ENCODE measurements at regions not wholly inside any gene's neighbourhood (a gene's known extent, or its start where the extent isn't known, plus 50 kb on each side); places are given as distances from the start of the nearest gene placed in this dataset.

GRCh38 chr3:36633060-36633459 is 131.3 kb downstream of the DCLK3 start:
- Histone ChIP-seq H3K36me3 (ENCODE audit: insufficient read depth, low read length) (no peaks in the 10 kb centered on the region), H3K9ac (ENCODE audit: low read depth, low read length, poor library complexity, severe bottlenecking) (no peak overlapping the region), H4K20me1 (ENCODE audit: insufficient read depth, low read length, poor library complexity, severe bottlenecking) (no peaks in the 10 kb centered on the region), H3K27me3 (ENCODE audit: insufficient read depth, low read length, poor library complexity, severe bottlenecking) (no peaks in the 10 kb centered on the region), H3K9me2 (replicated peaks; ENCODE audit: low read depth, low read length) (no peaks in the 10 kb centered on the region), H3K4me3 (ENCODE audit: low read length, poor library complexity, severe bottlenecking) (no peak overlapping the region), H3K79me2 (ENCODE audit: insufficient read depth, low read length) (no peaks in the 10 kb centered on the region), H3K4me2 (ENCODE audit: low read depth, low read length, poor library complexity, severe bottlenecking) (no peak overlapping the region), H3F3A (ENCODE audit: low read depth) (no peaks in the 10 kb centered on the region), H3K4me1 (ENCODE audit: insufficient read depth, low read length, poor library complexity, severe bottlenecking) (no peaks in the 10 kb centered on the region), H3K9me3 (ENCODE audit: insufficient read depth, low read depth, low read length) (no peaks in the 10 kb centered on the region), H2AFZ (ENCODE audit: low read length) (no peak overlapping the region)
- TF ChIP-seq EZH2phosphoT487 (IDR thresholded peaks at IDR 0.05; ENCODE audit: borderline replicate concordance) (no peak), CTCF (conservative IDR thresholded peaks at IDR 0.05; ENCODE audit: low read length) (no peak)

GRCh38 chr3:36631549-36631948 is 132.8 kb downstream of the DCLK3 start:
- Histone ChIP-seq H3F3A (ENCODE audit: low read depth) (no peaks in the 10 kb centered on the region), H3K36me3 (ENCODE audit: insufficient read depth, low read length) (no peaks in the 10 kb centered on the region), H3K27me3 (ENCODE audit: insufficient read depth, low read length, poor library complexity, severe bottlenecking) (no peaks in the 10 kb centered on the region), H2AFZ (ENCODE audit: low read length) (no peak overlapping the region), H3K9me2 (replicated peaks; ENCODE audit: low read depth, low read length) (no peaks in the 10 kb centered on the region), H3K4me1 (ENCODE audit: insufficient read depth, low read length, poor library complexity, severe bottlenecking) (peaks cover 6% of the 10 kb centered on the region), H3K9ac (ENCODE audit: low read depth, low read length, poor library complexity, severe bottlenecking) (no peak overlapping the region), H4K20me1 (ENCODE audit: insufficient read depth, low read length, poor library complexity, severe bottlenecking) (no peaks in the 10 kb centered on the region), H3K4me3 (ENCODE audit: low read length, poor library complexity, severe bottlenecking) (no peak overlapping the region), H3K4me2 (ENCODE audit: low read depth, low read length, poor library complexity, severe bottlenecking) (no peak overlapping the region), H3K9me3 (ENCODE audit: insufficient read depth, low read depth, low read length) (no peaks in the 10 kb centered on the region), H3K79me2 (ENCODE audit: insufficient read depth, low read length) (no peaks in the 10 kb centered on the region)
- peak; percentile 31; the same call in 1 of the 2 replicates for TF ChIP-seq CTCF (conservative IDR thresholded peaks at IDR 0.05; ENCODE audit: low read length)
- TF ChIP-seq EZH2phosphoT487 (IDR thresholded peaks at IDR 0.05; ENCODE audit: borderline replicate concordance), result no peak

GRCh38 chr3:36615861-36616260 is 148.5 kb downstream of the DCLK3 start:
- no peaks in the 10 kb centered on the region for H3K79me2 ChIP-seq (ENCODE audit: insufficient read depth, low read length)
- H3K27me3 ChIP-seq (ENCODE audit: insufficient read depth, low read length, poor library complexity, severe bottlenecking), result no peaks in the 10 kb centered on the region
- no peaks in the 10 kb centered on the region for H4K20me1 ChIP-seq (ENCODE audit: insufficient read depth, low read length, poor library complexity, severe bottlenecking)
- no peaks in the 10 kb centered on the region for H3K4me1 ChIP-seq (ENCODE audit: insufficient read depth, low read length, poor library complexity, severe bottlenecking)
- H3K9me2 ChIP-seq (replicated peaks; ENCODE audit: low read depth, low read length), result no peaks in the 10 kb centered on the region
- H3K4me2 ChIP-seq (ENCODE audit: low read depth, low read length, poor library complexity, severe bottlenecking), result no peak overlapping the region
- no peaks in the 10 kb centered on the region for H3K36me3 ChIP-seq (ENCODE audit: insufficient read depth, low read length)
- no peaks in the 10 kb centered on the region for H3F3A ChIP-seq (ENCODE audit: low read depth)
- H3K4me3 ChIP-seq (ENCODE audit: low read length, poor library complexity, severe bottlenecking), result no peak overlapping the region
- H3K9ac ChIP-seq (ENCODE audit: low read depth, low read length, poor library complexity, severe bottlenecking), result no peak overlapping the region
- no peak overlapping the region for H2AFZ ChIP-seq (ENCODE audit: low read length)
- TF ChIP-seq EZH2phosphoT487 (IDR thresholded peaks at IDR 0.05; ENCODE audit: borderline replicate concordance) (no peak), CTCF (conservative IDR thresholded peaks at IDR 0.05; ENCODE audit: low read length) (no peak)
- H3K9me3 ChIP-seq (ENCODE audit: insufficient read depth, low read depth, low read length), result no peaks in the 10 kb centered on the region

All from Loucy (cell line).